SK-N-SH (cell line): ENCODE measurements at regions not wholly inside any gene's neighbourhood (a gene's known extent, or its start where the extent isn't known, plus 50 kb on each side); places are given as distances from the start of the nearest gene placed in this dataset.

Experiments
- CHD2 ChIP-seq: fragments of 150-350 bp; IDR thresholded peaks from 2 replicates; pipeline ENCODE4 v1.6.1; 2018; ENCODE audit warnings: low read length; ENCODE audit not compliant: partially characterized antibody
- CTCF ChIP-seq: fragments of 200-600 bp; sonication (generic); IDR thresholded peaks from 2 replicates; pipeline ENCODE4 v1.6.1; 2017; ENCODE audit warnings: antibody characterized with exemption, mild to moderate bottlenecking, moderate library complexity
- EP300 ChIP-seq, 2 experiments: IDR thresholded peaks; 2 replicates each; pipeline versions ENCODE4 v1.4.0 to v1.6.1; 2012; ENCODE audit warnings: borderline replicate concordance in 1 of 2, low read depth in 1 of 2, low read length in 1 of 2
- EZH2phosphoT487 ChIP-seq: fragments of 200-600 bp; sonication (generic); IDR thresholded peaks from 2 replicates; pipeline ENCODE4 v1.6.1; 2017; ENCODE audit warnings: low read depth, mixed run types, mild to moderate bottlenecking, antibody characterized with exemption, moderate library complexity, borderline replicate concordance
- FOSL2 ChIP-seq: IDR thresholded peaks from 2 replicates; pipeline ENCODE4 v1.4.0; 2012; ENCODE audit warnings: low read depth, mild to moderate bottlenecking, moderate library complexity, borderline replicate concordance
- GABPA ChIP-seq: IDR thresholded peaks from 2 replicates; pipeline ENCODE4 v1.4.0; 2012; ENCODE audit warnings: low read depth, mild to moderate bottlenecking
- GATA2 ChIP-seq: sonication (generic); formaldehyde crosslinking; IDR thresholded peaks from 2 replicates; pipeline ENCODE4 v1.5.0; 2020; ENCODE audit warnings: mild to moderate bottlenecking, missing genetic modification reagents
- JUND ChIP-seq: IDR thresholded peaks from 2 replicates; pipeline ENCODE4 v1.4.0; 2012
- POLR2AphosphoS5 ChIP-seq: IDR thresholded peaks from 2 replicates; pipeline ENCODE4 v1.6.1; 2012; ENCODE audit warnings: low read depth, low read length
- RFX5 ChIP-seq: IDR thresholded peaks from 2 replicates; pipeline ENCODE4 v1.6.1; 2012; ENCODE audit warnings: mild to moderate bottlenecking, improper control_type of control experiment, low read length
- RXRA ChIP-seq: IDR thresholded peaks from 2 replicates; pipeline ENCODE4 v1.4.0; 2012; ENCODE audit warnings: low read depth, mild to moderate bottlenecking, borderline replicate concordance
- SIN3A ChIP-seq: IDR thresholded peaks from 2 replicates; pipeline ENCODE4 v1.6.1; 2012; ENCODE audit warnings: low read depth, mild to moderate bottlenecking, low read length, moderate library complexity, borderline replicate concordance
- TAF1 ChIP-seq: IDR thresholded peaks from 2 replicates; pipeline ENCODE4 v1.6.1; 2012; ENCODE audit warnings: low read depth, mild to moderate bottlenecking, low read length, moderate library complexity, borderline replicate concordance
- TF ChIP-seq, protein P1 (sequence below): fragments of 150-350 bp; IDR thresholded peaks from 2 replicates; pipeline ENCODE4 v1.6.1; 2017; ENCODE audit warnings: antibody characterized with exemption, low read length, low read depth, borderline replicate concordance

GRCh38 chr2:4678927-4679326 is 975.6 kb downstream of the DCDC2C start:
- no peak for TF ChIP-seq CTCF
- no peak for TF ChIP-seq CHD2
- TF ChIP-seq SIN3A, result no peak
- no peak for TF ChIP-seq POLR2AphosphoS5
- TF ChIP-seq, protein P1, sequence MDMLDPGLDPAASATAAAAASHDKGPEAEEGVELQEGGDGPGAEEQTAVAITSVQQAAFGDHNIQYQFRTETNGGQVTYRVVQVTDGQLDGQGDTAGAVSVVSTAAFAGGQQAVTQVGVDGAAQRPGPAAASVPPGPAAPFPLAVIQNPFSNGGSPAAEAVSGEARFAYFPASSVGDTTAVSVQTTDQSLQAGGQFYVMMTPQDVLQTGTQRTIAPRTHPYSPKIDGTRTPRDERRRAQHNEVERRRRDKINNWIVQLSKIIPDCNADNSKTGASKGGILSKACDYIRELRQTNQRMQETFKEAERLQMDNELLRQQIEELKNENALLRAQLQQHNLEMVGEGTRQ, result no peak
- no peak for TF ChIP-seq GABPA
- no peak for TF ChIP-seq EP300 (IDR thresholded peaks at IDR 0.05; ENCODE audit: borderline replicate concordance in 1 of 2, low read depth in 1 of 2, low read length in 1 of 2)
- no peak for TF ChIP-seq EZH2phosphoT487
- no peak for TF ChIP-seq RFX5
- no peak for TF ChIP-seq JUND
- TF ChIP-seq FOSL2, result no peak
- TF ChIP-seq RXRA, result no peak
- TF ChIP-seq TAF1, result no peak
- no peak for TF ChIP-seq GATA2 (CRISPR knock-in tag)
